Epithelial cell of proximal tubule (primary cell): ENCODE measurements at regions not wholly inside any gene's neighbourhood (a gene's known extent, or its start where the extent isn't known, plus 50 kb on each side); places are given as distances from the start of the nearest gene placed in this dataset.
"Not testable (repeated sequence)": the region's sequence is repeated elsewhere in the genome, so short reads cannot be mapped to it uniquely, and the experiment has no call there.

Source experiments
- DNase-seq: peaks from one replicate; pipeline ENCODE4 v3.0.0-alpha.2; 2011; ENCODE audit warnings: low read depth
- H3K4me3 ChIP-seq: 2 replicates; pipeline ENCODE4 v1.5.1; 2011; ENCODE audit warnings: low read depth, mild to moderate bottlenecking, low read length
- CTCF ChIP-seq: conservative IDR thresholded peaks from 2 replicates; pipeline ENCODE4 v1.5.1; 2012; ENCODE audit warnings: low read depth, mild to moderate bottlenecking, low read length

DNA sequence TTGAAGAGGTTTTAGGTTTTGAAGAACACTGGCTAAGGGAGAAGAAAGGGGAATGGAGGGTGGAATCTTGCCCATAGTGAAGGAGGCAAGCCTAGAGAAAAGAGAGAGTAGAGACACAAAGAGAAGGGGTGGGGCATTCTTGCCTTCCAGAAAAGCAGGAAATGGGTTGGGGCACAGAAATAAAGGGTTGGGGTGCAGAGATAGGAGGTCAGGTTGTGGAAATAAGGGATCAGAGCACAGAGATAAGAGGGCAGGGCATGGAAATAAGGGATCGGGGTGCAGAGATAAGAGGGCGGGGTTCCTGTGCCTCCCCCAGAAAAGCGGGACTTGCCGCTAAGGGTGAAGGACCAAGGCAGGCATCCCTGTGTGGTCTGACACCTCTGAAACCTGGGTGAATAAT is 69.9 kb downstream of the ALG1L2 start:
- H3K4me3 ChIP-seq, DNase-seq: not testable (repeated sequence)

DNA sequence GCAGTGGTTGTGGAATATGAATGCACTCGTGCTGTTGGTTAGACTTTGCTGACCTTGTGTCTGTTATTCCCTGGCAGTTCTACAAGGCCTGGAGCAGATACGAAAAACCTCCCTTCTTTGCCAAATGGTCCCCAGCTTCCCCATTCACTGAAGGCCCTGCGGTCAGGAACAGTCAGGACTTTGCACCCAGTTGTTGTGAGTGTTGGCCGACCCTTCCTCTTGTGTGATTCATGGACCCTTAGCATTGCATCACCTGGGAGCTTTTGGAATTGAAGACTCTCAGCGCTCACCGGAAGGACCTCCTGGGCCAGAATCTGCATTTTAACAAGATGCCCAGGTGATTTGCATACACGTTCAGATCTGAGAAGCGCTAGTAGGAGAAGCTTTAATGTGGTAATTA is 71.6 kb downstream of the ALG1L2 start:
- not testable (repeated sequence) for DNase-seq, H3K4me3 ChIP-seq

GRCh38 chr3:130155464-130155863 is 73.8 kb downstream of the ALG1L2 start:
- DNase-seq, H3K4me3 ChIP-seq: not testable (repeated sequence)
- peak; percentile 3 for TF ChIP-seq CTCF

GRCh38 chr3:130166856-130167255 is 85.2 kb downstream of the ALG1L2 start:
- DNase-seq, H3K4me3 ChIP-seq: not testable (repeated sequence)

GRCh38 chr3:130175195-130175594 is 93.6 kb downstream of the ALG1L2 start:
- not testable (repeated sequence) for DNase-seq, H3K4me3 ChIP-seq

DNA sequence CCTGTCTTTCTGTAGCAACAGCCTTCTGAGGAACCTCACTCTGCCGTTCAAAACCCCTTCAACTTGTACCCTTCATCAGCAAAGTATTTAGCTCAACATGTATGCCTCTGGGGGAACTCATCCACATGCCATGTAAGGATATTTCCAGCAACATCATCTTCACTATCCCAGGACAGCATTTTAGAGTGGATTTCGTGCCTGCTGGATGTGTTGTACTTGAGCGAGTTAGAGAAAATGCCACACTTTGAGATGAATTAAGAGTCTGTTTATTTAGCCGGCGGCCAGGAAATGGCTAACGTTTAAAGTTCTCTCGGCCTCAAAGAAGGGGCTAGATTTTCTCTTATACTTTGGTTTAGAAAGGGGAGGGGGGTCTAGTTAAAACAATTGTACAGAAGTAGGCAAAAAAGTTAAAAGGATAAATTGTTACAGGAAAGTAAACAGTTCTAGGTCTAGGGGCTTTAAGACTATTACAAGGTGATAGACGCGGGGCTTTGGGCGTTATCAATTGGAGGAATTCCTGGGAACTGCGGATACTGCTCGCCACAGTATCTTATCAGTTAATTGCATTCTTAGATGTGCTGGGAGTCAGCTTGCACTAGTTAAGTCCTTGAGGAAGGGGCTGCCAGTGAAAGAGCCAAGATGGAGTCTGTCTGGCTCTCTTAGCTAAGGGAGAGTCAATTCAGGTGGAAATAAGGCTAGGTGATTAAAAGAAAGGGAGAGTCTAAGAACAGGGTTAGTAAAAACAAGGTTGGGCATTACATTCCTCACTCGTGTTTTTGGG is 95.0 kb downstream of the ALG1L2 start:
- H3K4me3 ChIP-seq, DNase-seq: not testable (repeated sequence)

- DNase-seq, result not testable (repeated sequence)
Measured at GRCh38 chr3:130178835-130179234, 97.2 kb downstream of the ALG1L2 start.

DNA sequence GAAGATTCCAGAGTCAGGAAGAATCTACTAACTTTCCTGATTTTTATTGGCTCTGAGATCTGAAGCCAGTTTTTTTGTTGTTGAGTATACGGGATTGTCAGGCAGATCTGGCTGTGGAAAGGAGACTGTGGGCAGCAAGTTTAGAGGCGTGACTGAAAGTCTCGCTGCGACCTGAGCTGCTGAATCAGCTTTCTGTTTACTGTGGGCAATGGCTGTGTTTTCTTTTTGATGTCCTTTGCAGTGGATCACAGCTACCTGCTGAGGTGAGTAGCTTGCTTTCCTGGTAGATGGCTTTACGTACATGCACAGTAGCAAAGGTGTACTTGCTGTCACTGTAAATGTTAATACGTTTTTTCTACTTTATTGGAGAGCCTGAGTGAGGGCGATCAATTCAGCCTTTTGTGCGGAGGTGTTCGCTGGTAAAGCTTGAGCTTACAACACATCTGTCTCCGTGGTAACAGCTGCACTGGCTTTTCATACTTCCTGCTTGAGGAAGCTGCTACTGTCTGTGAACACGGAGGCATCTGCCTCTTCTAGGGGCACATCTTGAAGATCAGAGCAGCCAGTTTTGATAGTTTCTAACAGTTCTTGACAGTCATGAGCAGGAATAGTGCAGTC is 97.8 kb downstream of the ALG1L2 start:
- peak overlapping the region; percentile 40 for H3K4me3 ChIP-seq
- not testable (repeated sequence) for DNase-seq

More at GRCh38 chr3:130178835-130179234, 97.2 kb downstream of the ALG1L2 start:
- H3K4me3 ChIP-seq, result not testable (repeated sequence)

GRCh38 chr3:130182475-130182874 is 100.8 kb downstream of the ALG1L2 start:
- H3K4me3 ChIP-seq, DNase-seq: not testable (repeated sequence)

- not testable (repeated sequence) for DNase-seq
Measured at GRCh38 chr3:130183689-130184088, 102.1 kb downstream of the ALG1L2 start.

DNA sequence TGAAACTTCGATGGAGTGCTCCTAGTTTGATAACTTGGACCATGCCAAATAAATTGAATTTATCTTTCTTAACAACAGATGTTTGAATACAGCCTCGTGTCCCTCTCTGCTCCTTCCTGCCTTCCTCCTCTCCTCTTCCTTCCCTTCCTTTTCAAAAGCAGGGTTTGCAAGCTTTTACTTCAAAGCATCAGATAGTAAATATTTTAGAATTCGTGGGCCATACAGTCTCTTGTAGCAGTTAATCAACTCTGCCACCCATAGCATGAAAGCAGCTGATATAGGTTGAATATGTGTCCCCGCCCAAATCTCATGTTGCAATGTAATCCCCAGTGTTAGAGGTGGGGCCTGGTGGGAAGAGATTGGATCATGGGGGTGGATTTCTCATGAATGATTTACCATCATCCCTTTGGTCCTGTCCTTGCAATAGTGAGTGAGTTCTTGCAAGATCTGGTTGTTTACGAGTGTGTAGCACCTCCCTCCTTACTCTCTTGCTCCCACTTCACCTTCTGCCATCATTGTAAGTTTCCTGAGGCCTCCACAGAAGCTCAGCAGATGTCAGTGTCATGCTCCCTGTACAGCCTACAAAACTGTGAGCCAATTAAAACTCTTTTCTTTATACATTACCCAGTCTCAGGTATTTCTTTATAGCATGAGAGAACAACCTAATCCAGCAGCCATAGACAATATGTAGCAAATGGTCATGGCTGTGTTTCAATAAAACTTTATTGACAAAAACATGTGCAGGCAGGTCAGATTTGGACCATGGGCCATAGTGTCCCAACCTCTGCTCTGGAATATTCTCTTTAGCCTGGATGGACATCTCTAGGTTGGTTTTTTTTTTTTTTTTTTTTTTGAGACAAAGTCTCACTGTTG is 102.8 kb downstream of the ALG1L2 start:
- not testable (repeated sequence) for DNase-seq, H3K4me3 ChIP-seq

More at GRCh38 chr3:130183689-130184088, 102.1 kb downstream of the ALG1L2 start:
- not testable (repeated sequence) for H3K4me3 ChIP-seq

DNA sequence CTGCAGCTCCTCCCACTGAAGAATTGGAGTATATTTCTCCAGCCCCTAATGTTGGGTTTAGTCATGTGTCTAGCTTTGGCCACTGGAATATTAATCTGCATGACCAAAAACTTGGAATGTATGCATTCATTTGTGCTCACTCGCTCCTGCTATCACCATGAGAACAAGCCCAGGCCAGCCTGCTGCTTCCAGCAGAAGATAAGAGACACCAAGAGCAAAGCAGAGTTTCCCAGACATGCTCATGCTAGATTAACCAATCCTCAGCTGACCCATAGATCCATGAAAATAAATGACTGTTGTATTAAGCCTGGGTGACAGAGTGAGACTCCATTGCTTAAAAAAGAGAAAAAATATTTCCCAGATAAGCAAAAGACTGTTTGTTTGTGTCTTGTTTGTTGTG is 119.6 kb downstream of the ALG1L2 start:
- H3K4me3 ChIP-seq, DNase-seq: not testable (repeated sequence)

- not testable (repeated sequence) for DNase-seq, H3K4me3 ChIP-seq
Measured at GRCh38 chr3:130203633-130204032, 122.0 kb downstream of the ALG1L2 start.
